DMS153 treated with DMSO at 0.1 percent for 48 hours (cell line): ENCODE measurements at regions not wholly inside any gene's neighbourhood (a gene's known extent, or its start where the extent isn't known, plus 50 kb on each side); places are given as distances from the start of the nearest gene placed in this dataset.

ENCODE experiments used
- DNase-seq: peaks from one replicate; lab custom pipeline; 2025; ENCODE audit not compliant: unreplicated experiment; lab: John Stamatoyannopoulos, UW

- no peak for DNase-seq
Measured at GRCh38 chr22:26891429-26891828, 234.0 kb downstream of the MIAT start.

DNA sequence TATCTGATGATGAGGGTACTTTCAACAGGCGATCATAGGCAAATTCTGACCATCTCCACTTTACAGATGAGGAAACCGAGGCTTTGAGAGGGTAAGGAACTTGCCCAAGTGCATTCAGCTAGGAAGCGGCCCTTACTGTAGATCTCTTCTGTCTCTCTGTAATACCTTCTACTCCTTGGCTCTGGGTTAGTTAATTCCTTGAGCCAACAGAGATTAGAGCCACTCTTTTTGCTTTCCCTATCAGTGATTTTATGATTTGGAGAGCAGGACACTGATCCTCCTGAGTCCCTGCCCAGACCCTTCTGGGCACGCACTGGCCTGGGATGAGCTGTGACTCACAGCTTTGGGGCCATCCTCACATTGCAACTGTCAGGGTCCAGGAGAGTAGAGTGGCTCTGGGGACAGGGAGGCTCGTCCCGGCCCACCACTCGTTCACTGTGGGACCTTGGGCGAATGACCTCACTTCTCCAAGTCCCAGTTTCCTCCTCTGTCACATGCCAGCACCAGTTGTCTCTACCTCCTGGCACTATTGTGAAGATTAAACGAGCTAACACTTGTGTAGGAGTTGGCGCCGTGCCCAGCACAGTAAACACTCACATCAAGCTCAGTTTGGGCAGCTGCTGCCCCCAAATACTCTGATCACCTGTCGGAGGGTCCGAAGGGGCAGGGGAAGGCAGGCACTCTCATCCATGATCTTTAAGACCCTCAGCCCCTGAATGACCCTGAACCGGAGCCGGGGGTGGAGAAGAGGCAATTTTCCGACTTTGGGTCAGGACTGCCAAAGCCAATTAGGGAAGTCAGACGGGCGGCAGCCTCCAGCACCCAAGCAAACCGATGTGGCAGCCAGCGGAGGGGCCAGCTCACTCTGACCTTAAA, 235.0 kb downstream of the MIAT start:
- DNase-seq = peak; percentile 96

- peak; percentile 54 for DNase-seq
Measured at GRCh38 chr22:26893173-26894110, 236.1 kb downstream of the MIAT start.

DNA sequence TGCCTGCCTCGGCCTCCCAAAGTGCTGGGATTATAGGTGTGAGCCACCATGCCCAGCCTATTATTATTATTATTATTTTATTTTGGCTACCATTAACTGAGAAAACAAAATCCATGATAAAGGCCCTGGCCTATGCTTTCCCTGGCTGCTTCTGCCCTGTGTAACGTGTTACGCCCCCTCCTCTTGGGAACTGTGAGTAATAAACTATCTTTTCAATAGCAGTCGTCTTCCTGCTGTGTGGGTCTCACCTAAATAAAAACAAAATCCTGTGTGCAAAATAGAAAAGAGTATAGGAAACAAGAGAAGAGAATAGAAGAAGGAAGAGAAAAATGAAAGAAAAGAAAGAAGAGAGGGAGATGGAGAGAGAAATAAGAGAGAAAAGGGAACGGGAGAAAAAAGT, 237.0 kb downstream of the MIAT start:
- no peak for DNase-seq

- DNase-seq = peak; percentile 8
Measured at GRCh38 chr22:26894766-26895485, 237.5 kb downstream of the MIAT start.

DNA sequence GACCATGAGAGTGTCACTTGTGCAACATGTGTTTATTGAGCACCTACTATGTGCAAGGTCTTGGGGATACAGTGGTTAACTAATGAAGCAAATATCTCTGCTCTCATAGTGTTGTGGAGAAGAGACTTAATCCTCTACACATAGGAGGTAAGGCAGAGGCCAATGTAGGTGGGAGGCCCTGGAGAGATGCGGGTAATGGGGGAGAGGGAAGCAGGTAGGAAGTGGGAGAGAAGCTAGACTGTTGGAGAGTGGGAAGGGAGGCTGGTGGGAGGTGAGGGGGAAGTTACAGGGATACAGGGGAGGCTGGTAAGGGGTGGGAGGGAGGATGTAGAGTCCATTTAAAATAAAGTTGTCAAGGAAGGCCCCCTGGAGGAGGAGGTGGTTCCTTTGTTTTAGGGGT, 240.0 kb downstream of the MIAT start:
- DNase-seq = no peak

DNA sequence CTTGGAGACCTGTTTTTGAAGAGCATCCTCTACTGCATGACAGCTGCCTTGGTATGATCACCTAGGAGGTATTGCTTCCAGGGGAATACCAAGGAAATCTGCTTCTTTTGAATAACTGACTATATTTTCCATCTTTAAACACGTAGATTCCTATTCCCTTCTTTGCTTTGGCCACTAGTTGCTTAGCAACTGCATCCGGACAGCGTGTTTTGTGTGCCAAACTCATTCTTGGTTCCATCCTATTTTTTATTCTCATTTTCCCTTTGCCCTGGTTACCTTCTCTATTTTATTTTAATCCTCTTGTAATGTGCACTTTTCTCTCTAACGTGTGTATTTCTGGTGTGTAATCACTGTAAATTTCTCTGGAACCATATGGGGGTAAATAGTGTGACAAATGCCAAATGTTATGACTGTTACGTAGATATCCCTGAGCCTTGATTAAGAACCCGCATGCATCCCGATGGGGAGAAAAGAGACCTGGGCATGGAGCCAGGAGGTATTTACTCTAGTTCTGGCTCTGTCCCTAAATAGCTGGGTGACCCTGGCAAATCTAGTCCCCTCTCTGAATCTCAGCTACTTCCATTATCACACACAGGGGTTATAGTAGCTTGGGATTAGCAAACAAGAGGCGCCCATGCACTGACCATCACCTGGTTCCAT, 241.7 kb downstream of the MIAT start:
- peak; percentile 38 for DNase-seq

DNA sequence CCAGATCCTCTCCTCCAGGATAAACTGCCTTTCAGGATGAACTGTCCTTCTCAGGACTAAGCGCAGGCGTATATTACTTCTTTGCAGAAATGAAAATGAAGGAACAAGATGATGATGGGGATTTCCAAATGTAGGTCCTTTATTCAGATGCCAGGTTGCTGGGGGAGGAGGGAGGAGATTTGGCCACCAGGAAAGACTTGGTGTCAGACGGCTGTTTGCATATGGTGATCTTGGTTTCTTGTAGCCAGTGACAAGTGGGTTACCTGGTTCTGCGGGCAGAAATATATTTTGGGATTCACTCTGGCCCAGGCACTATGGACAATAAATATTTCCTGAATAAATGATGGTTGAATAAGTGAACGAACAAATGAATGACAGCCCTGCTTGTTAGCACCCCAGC, 243.4 kb downstream of the MIAT start:
- DNase-seq = no peak

DNA sequence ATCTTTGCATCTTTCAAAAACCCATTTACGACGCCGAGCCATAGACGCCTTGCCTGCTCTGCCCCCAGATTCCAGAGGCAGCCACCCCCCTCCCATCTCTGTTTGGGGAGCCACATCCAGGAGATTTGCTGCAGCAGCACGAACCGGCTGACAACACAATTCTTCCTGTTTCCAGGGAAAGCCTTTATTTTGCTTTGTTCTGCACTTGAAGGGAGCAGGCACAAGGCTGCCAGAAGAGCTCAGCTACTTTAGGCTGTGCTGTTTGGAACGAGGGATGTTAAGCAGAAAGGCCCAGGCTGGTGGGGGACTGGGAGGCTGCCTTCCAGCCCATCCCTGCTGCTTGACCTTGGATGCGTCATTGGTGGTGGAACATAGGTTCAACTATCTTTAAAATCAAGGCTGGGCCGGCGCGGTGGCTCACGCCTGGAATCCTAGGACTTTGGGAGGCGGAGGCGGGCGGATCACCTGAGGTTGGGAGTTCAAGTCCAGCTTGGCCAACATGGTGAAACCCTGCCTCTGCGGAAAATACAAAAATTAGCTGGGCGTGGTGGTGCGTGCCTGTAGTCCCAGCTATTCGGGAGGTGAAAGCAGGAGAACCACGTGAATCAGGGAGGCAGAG, 243.9 kb downstream of the MIAT start:
- DNase-seq = no peak

DNA sequence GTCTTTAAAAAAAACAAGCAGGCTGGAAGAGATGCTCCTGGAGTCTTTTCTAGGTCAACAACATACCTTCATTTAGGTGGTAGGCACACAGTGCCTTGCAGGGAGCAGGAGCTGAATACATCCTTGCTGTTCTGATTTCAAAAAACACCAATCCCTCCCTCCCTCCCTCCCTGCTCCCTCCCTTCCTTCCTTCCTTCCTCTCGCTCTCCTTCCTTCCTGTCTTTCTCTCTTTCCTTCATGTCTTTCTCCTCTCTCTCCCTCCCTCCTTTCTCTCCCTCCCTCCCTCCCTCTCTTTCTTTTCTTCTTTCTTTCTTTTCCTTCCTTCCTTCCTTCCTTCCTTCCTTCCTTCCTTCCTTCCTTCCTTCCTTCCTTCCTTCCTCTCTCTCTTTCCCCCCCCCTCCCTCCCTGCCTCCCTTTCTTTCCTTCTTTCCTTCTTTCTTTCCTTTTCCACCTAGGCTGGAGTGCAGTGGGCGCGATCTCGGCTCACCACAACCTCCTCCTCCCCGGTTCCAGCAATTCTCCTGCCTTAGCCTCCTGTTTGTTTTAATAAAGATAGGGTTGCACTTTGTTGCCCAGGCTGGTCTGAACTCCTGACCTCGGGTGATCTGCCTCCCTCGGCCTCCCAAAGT, 245.1 kb downstream of the MIAT start:
- no peak for DNase-seq

DNA sequence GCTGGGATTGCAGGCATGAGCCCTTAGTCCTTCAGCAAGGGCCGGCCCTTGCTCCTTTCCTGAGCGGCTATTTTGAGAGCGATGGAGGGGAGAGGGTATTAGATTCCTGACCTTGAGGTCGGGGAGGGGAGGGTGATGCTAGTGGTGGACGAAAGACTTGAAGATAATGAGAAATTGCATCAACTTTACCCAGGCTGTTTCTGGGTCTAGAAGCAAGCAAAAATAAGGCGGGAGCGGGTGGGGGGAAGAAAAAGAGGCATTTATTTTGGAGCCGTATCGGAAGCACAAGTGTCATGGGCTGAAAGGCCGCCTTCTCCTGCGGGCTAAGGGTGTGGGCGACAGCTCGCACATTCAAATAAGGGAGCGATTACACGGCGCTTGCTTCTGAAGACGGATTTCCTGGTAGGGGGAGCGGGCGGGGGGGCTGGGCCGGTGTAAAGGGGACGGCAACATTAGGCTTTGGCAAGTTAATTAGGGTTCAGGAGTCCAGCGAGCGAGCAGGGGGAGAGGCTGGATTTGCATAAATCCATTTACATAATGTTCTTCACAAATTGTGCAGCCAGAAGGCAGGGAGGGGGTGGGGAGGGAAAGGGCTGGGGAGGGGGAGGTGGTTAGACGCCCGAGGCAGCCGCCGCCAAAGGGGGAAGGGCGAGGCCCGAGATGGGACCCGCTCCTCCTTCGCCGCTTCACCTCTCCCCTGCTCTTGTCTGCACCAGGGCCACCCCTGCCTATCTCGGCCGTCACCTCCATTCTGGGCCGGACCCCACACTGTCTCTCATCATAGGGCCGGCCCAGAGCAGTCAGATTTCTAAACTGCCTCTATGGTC, 245.9 kb downstream of the MIAT start:
- no peak for DNase-seq

DNA sequence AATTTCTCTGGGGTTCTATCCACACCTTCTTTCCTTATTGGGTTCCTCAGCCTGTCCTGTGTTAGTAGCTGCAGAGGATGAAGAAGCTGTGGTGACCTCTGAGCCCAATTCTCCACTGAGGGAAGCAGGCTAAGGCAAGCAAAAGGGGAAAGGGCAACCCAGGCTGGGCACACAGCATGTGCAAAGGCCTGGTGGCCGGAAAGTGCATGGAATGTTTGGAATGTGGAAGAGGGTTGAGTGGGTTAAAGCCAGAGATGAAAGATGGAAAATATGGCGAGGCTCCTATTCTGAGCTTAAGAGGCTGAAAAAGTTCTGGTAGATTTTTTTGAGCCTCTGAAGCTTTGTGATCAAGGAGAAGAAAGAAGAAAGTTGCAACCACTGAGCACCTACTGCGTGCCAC, 247.1 kb downstream of the MIAT start:
- DNase-seq = no peak

GRCh38 chr22:26905076-26905475, 247.7 kb downstream of the MIAT start:
- no peak for DNase-seq

DNA sequence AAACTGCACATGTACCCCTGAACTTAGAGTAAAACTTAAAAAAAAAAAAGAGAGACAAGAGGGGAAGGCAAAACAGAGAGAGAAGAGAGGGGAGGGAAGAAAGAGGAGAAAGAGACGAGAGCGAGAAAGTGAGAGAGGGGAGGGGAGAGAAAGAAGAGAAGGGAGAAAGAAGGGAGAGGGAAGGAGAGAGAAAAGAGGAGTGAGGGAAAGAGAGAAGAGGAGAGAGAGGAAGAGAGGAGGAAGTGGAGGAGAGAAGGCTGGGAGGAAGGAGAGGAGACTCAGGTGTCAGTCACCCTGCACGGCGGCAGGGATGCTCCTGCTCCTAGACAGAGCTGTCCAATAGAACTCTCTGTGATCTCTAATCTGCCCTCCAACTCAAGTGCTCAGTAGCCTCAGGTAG, 248.3 kb downstream of the MIAT start:
- DNase-seq = no peak

GRCh38 chr22:26906464-26906863, 249.1 kb downstream of the MIAT start:
- DNase-seq = no peak

GRCh38 chr22:26907366-26907765, 250.0 kb downstream of the MIAT start:
- DNase-seq = no peak

GRCh38 chr22:26910845-26911244, 253.5 kb downstream of the MIAT start:
- no peak for DNase-seq

- DNase-seq = no peak
Measured at GRCh38 chr22:26912655-26913345, 255.4 kb downstream of the MIAT start.
